ENCODE measurements at regions not wholly inside any gene's neighbourhood (a gene's known extent, or its start where the extent isn't known, plus 50 kb on each side); places are given as distances from the start of the nearest gene placed in this dataset.

- H3K36me3 ChIP-seq (ENCODE audit: control insufficient read depth, insufficient read depth, low read length), result no peaks in the 10 kb centered on the region
- no peaks in the 10 kb centered on the region for H3K27me3 ChIP-seq (ENCODE audit: control insufficient read depth in 2 of 2, insufficient read depth in 2 of 2, low read length in 2 of 2)
- TF ChIP-seq ZNF280B (CRISPR knock-in tag; IDR thresholded peaks at IDR 0.05), result no peak
- TF ChIP-seq MYC (IDR thresholded peaks at IDR 0.05; ENCODE audit: low read depth, low read length), result no peak
- TF ChIP-seq MYC (CRISPR knock-in tag; IDR thresholded peaks at IDR 0.05; ENCODE audit: borderline replicate concordance, low read depth), result no peak
- no peak for TF ChIP-seq LCOR (CRISPR knock-in tag; IDR thresholded peaks at IDR 0.05)
- no peak for TF ChIP-seq JUNB (CRISPR knock-in tag; conservative IDR thresholded peaks at IDR 0.05)
- TF ChIP-seq MYNN (IDR thresholded peaks at IDR 0.05), result no peak
- TF ChIP-seq MYNN (CRISPR knock-in tag; IDR thresholded peaks at IDR 0.05), result no peak
- TF ChIP-seq CBFA2T3 (IDR thresholded peaks at IDR 0.05), result no peak
- no peaks in the 10 kb centered on the region for H3K9me1 ChIP-seq (ENCODE audit: control insufficient read depth, insufficient read depth, low read length)
- no peak for DNase-seq (ENCODE audit: extremely low read depth in 1 of 4, low spot score in 3 of 4)
- 0% methylated on average over 1 of the region's 1 CpG for WGBS (ENCODE audit: insufficient coverage, low coverage, missing lambda C conversion rate)
- intact Hi-C loops (cut with micrococcal nuclease) (no loop called here), in situ Hi-C loops (cut with MboI) (no loop called here)
- H4K20me1 ChIP-seq (replicated peaks; ENCODE audit: control insufficient read depth, insufficient read depth, low read length), result no peaks in the 10 kb centered on the region
- no peaks in the 10 kb centered on the region for H3K4me1 ChIP-seq (replicated peaks in 1 of 2; ENCODE audit: control insufficient read depth in 2 of 2, insufficient read depth in 2 of 2, low read length in 2 of 2)
- H2AFZ ChIP-seq (ENCODE audit: low read depth, low read length), result no peak overlapping the region
- POLR2A ChIA-PET, result no interaction called here
- no peak overlapping the region for H3K27ac ChIP-seq (ENCODE audit: extremely low read depth, low read depth, low read length)
- no peak overlapping the region for H3K9ac ChIP-seq (ENCODE audit: insufficient read depth in 1 of 2, low read depth in 2 of 2, low read length in 2 of 2)
- no peaks in the 10 kb centered on the region for H3K79me2 ChIP-seq (ENCODE audit: control insufficient read depth, insufficient read depth, low read length)
- H3K4me2 ChIP-seq (ENCODE audit: insufficient read depth, low read length), result no peak overlapping the region
- no TSS peak for BruUV-seq (replicated peaks)
- no peak for FAIRE-seq
- no peaks in the 10 kb centered on the region for H3K9me3 ChIP-seq (replicated peaks; ENCODE audit: control insufficient read depth, insufficient read depth, low read depth, low read length)
- no peak overlapping the region for H3K4me3 ChIP-seq
- ATAC-seq, result no peak
- CTCF ChIA-PET (ENCODE audit: low intra/inter-chr PET ratio), result no interaction called here
Observed at GRCh38 chrX:122913134-122913533, 270.9 kb upstream of the GRIA3 start.

Data from K562 (cell line).